ENCODE measurements at regions not wholly inside any gene's neighbourhood (a gene's known extent, or its start where the extent isn't known, plus 50 kb on each side); places are given as distances from the start of the nearest gene placed in this dataset.

DNA sequence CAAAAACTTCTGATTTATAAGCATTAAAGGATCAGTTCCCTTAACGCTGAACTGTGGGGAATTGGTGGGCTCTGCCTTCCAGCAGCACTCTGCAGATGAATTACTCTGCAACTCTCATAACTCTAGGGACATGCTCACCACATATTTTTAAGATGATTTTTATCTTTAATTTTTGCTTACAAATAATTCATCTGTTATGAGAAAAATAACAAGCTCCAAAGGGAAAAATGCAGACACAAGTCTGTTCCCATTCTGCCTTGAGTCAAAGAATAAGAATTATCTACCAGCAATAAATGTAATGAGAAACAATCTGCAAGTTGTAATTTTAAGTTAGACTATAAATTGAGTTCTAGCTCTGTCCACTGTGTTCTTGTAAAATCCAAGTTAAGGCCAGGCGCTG is 133.1 kb upstream of the MDM1 start:
- TF ChIP-seq, protein P1, sequence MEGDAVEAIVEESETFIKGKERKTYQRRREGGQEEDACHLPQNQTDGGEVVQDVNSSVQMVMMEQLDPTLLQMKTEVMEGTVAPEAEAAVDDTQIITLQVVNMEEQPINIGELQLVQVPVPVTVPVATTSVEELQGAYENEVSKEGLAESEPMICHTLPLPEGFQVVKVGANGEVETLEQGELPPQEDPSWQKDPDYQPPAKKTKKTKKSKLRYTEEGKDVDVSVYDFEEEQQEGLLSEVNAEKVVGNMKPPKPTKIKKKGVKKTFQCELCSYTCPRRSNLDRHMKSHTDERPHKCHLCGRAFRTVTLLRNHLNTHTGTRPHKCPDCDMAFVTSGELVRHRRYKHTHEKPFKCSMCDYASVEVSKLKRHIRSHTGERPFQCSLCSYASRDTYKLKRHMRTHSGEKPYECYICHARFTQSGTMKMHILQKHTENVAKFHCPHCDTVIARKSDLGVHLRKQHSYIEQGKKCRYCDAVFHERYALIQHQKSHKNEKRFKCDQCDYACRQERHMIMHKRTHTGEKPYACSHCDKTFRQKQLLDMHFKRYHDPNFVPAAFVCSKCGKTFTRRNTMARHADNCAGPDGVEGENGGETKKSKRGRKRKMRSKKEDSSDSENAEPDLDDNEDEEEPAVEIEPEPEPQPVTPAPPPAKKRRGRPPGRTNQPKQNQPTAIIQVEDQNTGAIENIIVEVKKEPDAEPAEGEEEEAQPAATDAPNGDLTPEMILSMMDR (IDR thresholded peaks at IDR 0.05 in 2 of 3, conservative IDR thresholded peaks at IDR 0.05 in 1 of 3; ENCODE audit: borderline replicate concordance in 1 of 3, insufficient read depth in 1 of 3, low read depth in 2 of 3, low read length in 2 of 3) = no peak
- TF ChIP-seq, protein P2, sequence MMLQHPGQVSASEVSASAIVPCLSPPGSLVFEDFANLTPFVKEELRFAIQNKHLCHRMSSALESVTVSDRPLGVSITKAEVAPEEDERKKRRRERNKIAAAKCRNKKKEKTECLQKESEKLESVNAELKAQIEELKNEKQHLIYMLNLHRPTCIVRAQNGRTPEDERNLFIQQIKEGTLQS (IDR thresholded peaks at IDR 0.05) = no peak
- TF ChIP-seq EZH2 (IDR thresholded peaks at IDR 0.05) (no peak), ZNF274 (IDR thresholded peaks at IDR 0.05; ENCODE audit: low read depth, low read length) (no peak)
